NCI-H526 (cell line): ENCODE measurements at regions not wholly inside any gene's neighbourhood (a gene's known extent, or its start where the extent isn't known, plus 50 kb on each side); places are given as distances from the start of the nearest gene placed in this dataset.

Experiments used
- DNase-seq, 2 experiments: peaks; one replicate each; lab custom pipeline; 2025; lab: John Stamatoyannopoulos, UW

GRCh38 chr5:3393920-3394597 is 201.6 kb upstream of the IRX1 start:
- peak; percentile 69 to 88 for DNase-seq

GRCh38 chr5:3393122-3393919 is 202.3 kb upstream of the IRX1 start:
- DNase-seq, result no peak

- no peak for DNase-seq
These were observed 203.2 kb upstream of the IRX1 start for GRCh38 chr5:3392306-3392939.

- no peak for DNase-seq
These were observed 204.4 kb upstream of the IRX1 start for GRCh38 chr5:3391210-3391609.

- peak in 1 of 2 experiments; percentile 19 for DNase-seq
These were observed 206.1 kb upstream of the IRX1 start for GRCh38 chr5:3389471-3390026.

GRCh38 chr5:3386637-3387036 is 209.0 kb upstream of the IRX1 start:
- DNase-seq, result no peak

- DNase-seq, result no peak
These were observed 209.6 kb upstream of the IRX1 start for GRCh38 chr5:3385991-3386519.

- no peak for DNase-seq
These were observed 211.1 kb upstream of the IRX1 start for GRCh38 chr5:3384531-3384930.

- DNase-seq, result no peak
These were observed 212.8 kb upstream of the IRX1 start for GRCh38 chr5:3382782-3383181.

GRCh38 chr5:3382151-3382550 is 213.5 kb upstream of the IRX1 start:
- DNase-seq, result no peak

GRCh38 chr5:3381206-3381825 is 214.3 kb upstream of the IRX1 start:
- no peak for DNase-seq

GRCh38 chr5:3380689-3381088 is 214.9 kb upstream of the IRX1 start:
- no peak for DNase-seq

- no peak for DNase-seq
These were observed 217.8 kb upstream of the IRX1 start for GRCh38 chr5:3377831-3378230.

GRCh38 chr5:3377176-3377575 is 218.5 kb upstream of the IRX1 start:
- DNase-seq, result no peak

GRCh38 chr5:3376611-3377010 is 219.0 kb upstream of the IRX1 start:
- DNase-seq, result no peak

- DNase-seq, result peak; percentile 32 to 77
These were observed 219.9 kb upstream of the IRX1 start for GRCh38 chr5:3375586-3376311.

- no peak for DNase-seq
These were observed 222.2 kb upstream of the IRX1 start for GRCh38 chr5:3373391-3373790.

- no peak for DNase-seq
These were observed 223.3 kb upstream of the IRX1 start for GRCh38 chr5:3372289-3372688.

GRCh38 chr5:3365501-3366215 is 230.0 kb upstream of the IRX1 start:
- no peak for DNase-seq

GRCh38 chr5:3364941-3365340 is 230.7 kb upstream of the IRX1 start:
- DNase-seq, result no peak

GRCh38 chr5:3364433-3364832 is 231.2 kb upstream of the IRX1 start:
- DNase-seq, result no peak
